Duodenal mucosa (tissue), 2 donors: ENCODE measurements at regions not wholly inside any gene's neighbourhood (a gene's known extent, or its start where the extent isn't known, plus 50 kb on each side); places are given as distances from the start of the nearest gene placed in this dataset.
"Not testable (repeated sequence)": the region's sequence is repeated elsewhere in the genome, so short reads cannot be mapped to it uniquely, and the experiment has no call there.

Experiments used
- H3K27ac ChIP-seq: one replicate; pipeline ENCODE4 v1.7.0; 2013; ENCODE audit warnings: low read depth, low read length
- H3K27me3 ChIP-seq, 2 donors: one replicate each; pipeline ENCODE4 v1.7.0; 2013; ENCODE audit warnings: low read length in 2 of 2, control low read depth in 1 of 2; ENCODE audit not compliant: insufficient read depth in 2 of 2, control insufficient read depth in 1 of 2
- H3K36me3 ChIP-seq, 2 donors: one replicate each; pipeline ENCODE4 v1.7.0; 2013; ENCODE audit warnings: low read length in 2 of 2, control low read depth in 1 of 2; ENCODE audit not compliant: insufficient read depth in 2 of 2, control insufficient read depth in 1 of 2
- H3K4me1 ChIP-seq, 2 donors: one replicate each; pipeline ENCODE4 v1.7.0; 2013; ENCODE audit warnings: low read length in 2 of 2, control low read depth in 1 of 2; ENCODE audit not compliant: insufficient read depth in 2 of 2, control insufficient read depth in 1 of 2
- H3K4me3 ChIP-seq, 2 donors: one replicate each; pipeline ENCODE4 v1.7.0; 2013; ENCODE audit warnings: low read length in 2 of 2, low read depth in 1 of 2
- H3K9ac ChIP-seq, 2 donors: one replicate each; pipeline ENCODE4 v1.7.0; 2013; ENCODE audit warnings: low read length in 2 of 2, low read depth in 1 of 2
- H3K9me3 ChIP-seq, 2 donors: one replicate each; pipeline ENCODE4 v1.7.0; 2013; ENCODE audit warnings: low read length in 2 of 2, control low read depth in 1 of 2; ENCODE audit not compliant: control insufficient read depth in 1 of 2

- no peak overlapping the region for H3K27ac ChIP-seq
- no peaks in the 10 kb centered on the region for H3K27me3 ChIP-seq
- no peak overlapping the region for H3K4me3 ChIP-seq
- no peaks in the 10 kb centered on the region for H3K9me3 ChIP-seq
- H3K36me3 ChIP-seq = no peaks in the 10 kb centered on the region
- H3K9ac ChIP-seq = no peak overlapping the region
- no peaks in the 10 kb centered on the region for H3K4me1 ChIP-seq
These were observed 941.2 kb downstream of the FAM181B start for GRCh38 chr11:81792416-81792815.

- Histone ChIP-seq H3K9ac (no peak overlapping the region), H3K36me3 (no peaks in the 10 kb centered on the region), H3K27ac (no peak overlapping the region), H3K9me3 (no peaks in the 10 kb centered on the region), H3K4me3 (no peak overlapping the region), H3K4me1 (no peaks in the 10 kb centered on the region), H3K27me3 (no peaks in the 10 kb centered on the region)
These were observed 946.0 kb downstream of the FAM181B start for GRCh38 chr11:81787584-81788049.

GRCh38 chr11:81772166-81772565, 961.5 kb downstream of the FAM181B start:
- H3K9ac ChIP-seq = no peak overlapping the region
- no peak overlapping the region for H3K27ac ChIP-seq
- no peaks in the 10 kb centered on the region for H3K36me3 ChIP-seq
- no peaks in the 10 kb centered on the region for H3K9me3 ChIP-seq
- no peaks in the 10 kb centered on the region for H3K27me3 ChIP-seq
- no peaks in the 10 kb centered on the region for H3K4me1 ChIP-seq
- H3K4me3 ChIP-seq = no peak overlapping the region

DNA sequence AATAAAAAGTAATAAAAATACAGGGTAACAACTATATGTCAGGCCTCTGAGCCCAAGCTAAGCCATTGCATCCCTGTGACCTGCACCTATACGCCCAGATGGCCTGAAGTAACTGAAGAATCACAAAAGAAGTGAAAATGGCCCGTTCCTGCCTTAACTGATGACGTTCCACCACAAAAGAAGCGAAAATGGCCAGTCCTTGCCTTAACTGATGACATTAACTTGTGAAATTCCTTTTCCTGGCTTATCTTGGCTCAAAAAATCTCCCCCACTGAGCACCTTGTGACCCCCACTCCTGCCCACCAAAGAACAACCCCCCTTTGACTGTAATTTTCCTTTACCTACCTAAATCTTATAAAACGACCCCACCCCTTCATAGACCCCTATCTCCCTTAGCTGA, 963.8 kb downstream of the FAM181B start:
- H3K36me3 ChIP-seq, H3K27me3 ChIP-seq, H3K27ac ChIP-seq, H3K4me3 ChIP-seq, H3K4me1 ChIP-seq, H3K9ac ChIP-seq, H3K9me3 ChIP-seq: not testable (repeated sequence)

- no peaks in the 10 kb centered on the region for H3K9me3 ChIP-seq
- H3K4me1 ChIP-seq = no peaks in the 10 kb centered on the region
- no peaks in the 10 kb centered on the region for H3K27me3 ChIP-seq
- no peaks in the 10 kb centered on the region for H3K36me3 ChIP-seq
- no peak overlapping the region for H3K27ac ChIP-seq
- H3K9ac ChIP-seq = no peak overlapping the region
- no peak overlapping the region for H3K4me3 ChIP-seq
These were observed 976.6 kb downstream of the FAM181B start for GRCh38 chr11:81756864-81757595.

DNA sequence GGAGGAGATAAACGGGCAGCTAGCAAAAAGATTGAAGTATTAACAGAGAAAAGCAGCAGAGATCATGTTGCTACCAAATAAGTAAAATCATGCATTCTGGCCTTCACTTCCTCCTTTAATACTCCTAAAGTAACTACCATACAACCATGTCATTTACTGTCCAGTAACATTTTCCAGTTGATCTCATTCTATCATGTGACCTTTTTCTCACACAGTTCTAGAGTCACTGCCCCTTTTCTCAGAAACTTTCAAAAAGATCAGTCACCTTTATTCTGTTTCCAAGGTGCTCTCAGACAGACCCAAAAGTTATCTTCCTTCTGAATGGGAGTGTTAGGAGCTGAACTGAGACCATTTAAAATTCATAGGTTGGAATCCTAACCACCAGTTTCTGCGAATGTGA, 984.4 kb downstream of the FAM181B start:
- no peaks in the 10 kb centered on the region for H3K9me3 ChIP-seq
- H3K27me3 ChIP-seq = no peaks in the 10 kb centered on the region
- H3K36me3 ChIP-seq = no peaks in the 10 kb centered on the region
- no peak overlapping the region for H3K9ac ChIP-seq
- no peak overlapping the region for H3K27ac ChIP-seq
- no peaks in the 10 kb centered on the region for H3K4me1 ChIP-seq
- H3K4me3 ChIP-seq = no peak overlapping the region

- no peak overlapping the region for H3K4me3 ChIP-seq
- no peaks in the 10 kb centered on the region for H3K27me3 ChIP-seq
- H3K36me3 ChIP-seq = no peaks in the 10 kb centered on the region
- H3K4me1 ChIP-seq = no peaks in the 10 kb centered on the region
- H3K9me3 ChIP-seq = no peaks in the 10 kb centered on the region
- no peak overlapping the region for H3K9ac ChIP-seq
- no peak overlapping the region for H3K27ac ChIP-seq
These were observed 989.1 kb downstream of the FAM181B start for GRCh38 chr11:81744336-81745116.

- no peak overlapping the region for H3K4me3 ChIP-seq
- peaks cover 1 to 4% of the 10 kb centered on the region in 2 donors for H3K9me3 ChIP-seq
- H3K9ac ChIP-seq = no peak overlapping the region
- no peaks in the 10 kb centered on the region for H3K4me1 ChIP-seq
- H3K27me3 ChIP-seq = no peaks in the 10 kb centered on the region
- no peak overlapping the region for H3K27ac ChIP-seq
- no peaks in the 10 kb centered on the region for H3K36me3 ChIP-seq
These were observed 1008.0 kb downstream of the FAM181B start for GRCh38 chr11:81725701-81726100.

- H3K4me3 ChIP-seq = no peak overlapping the region
- H3K36me3 ChIP-seq = no peaks in the 10 kb centered on the region
- H3K27ac ChIP-seq = no peak overlapping the region
- H3K9me3 ChIP-seq = peaks cover 0 to 9% of the 10 kb centered on the region in 2 donors
- no peaks in the 10 kb centered on the region for H3K27me3 ChIP-seq
- H3K9ac ChIP-seq = no peak overlapping the region
- no peaks in the 10 kb centered on the region for H3K4me1 ChIP-seq
These were observed 1016.0 kb downstream of the FAM181B start for GRCh38 chr11:81717695-81718094.

GRCh38 chr11:81707881-81708280, 1025.8 kb downstream of the FAM181B start:
- no peaks in the 10 kb centered on the region for H3K36me3 ChIP-seq
- no peaks in the 10 kb centered on the region for H3K27me3 ChIP-seq
- H3K9ac ChIP-seq = no peak overlapping the region
- H3K27ac ChIP-seq = no peak overlapping the region
- H3K4me3 ChIP-seq = no peak overlapping the region
- no peaks in the 10 kb centered on the region for H3K4me1 ChIP-seq
- no peaks in the 10 kb centered on the region for H3K9me3 ChIP-seq
